VCaP (cell line): ENCODE measurements at regions not wholly inside any gene's neighbourhood (a gene's known extent, or its start where the extent isn't known, plus 50 kb on each side); places are given as distances from the start of the nearest gene placed in this dataset.
"Not testable (repeated sequence)": the region's sequence is repeated elsewhere in the genome, so short reads cannot be mapped to it uniquely, and the experiment has no call there.

Source experiments
- H3K27ac ChIP-seq: fragments of 450-650 bp; 2 replicates; pipeline ENCODE4 v1.5.1; 2017
- TF ChIP-seq, protein P1 (sequence below): fragments of 450-650 bp; conservative IDR thresholded peaks from 2 replicates; pipeline ENCODE4 v1.5.1; 2017; ENCODE audit warnings: mild to moderate bottlenecking, moderate library complexity

- H3K27ac ChIP-seq = no peak overlapping the region
- TF ChIP-seq, protein P1, sequence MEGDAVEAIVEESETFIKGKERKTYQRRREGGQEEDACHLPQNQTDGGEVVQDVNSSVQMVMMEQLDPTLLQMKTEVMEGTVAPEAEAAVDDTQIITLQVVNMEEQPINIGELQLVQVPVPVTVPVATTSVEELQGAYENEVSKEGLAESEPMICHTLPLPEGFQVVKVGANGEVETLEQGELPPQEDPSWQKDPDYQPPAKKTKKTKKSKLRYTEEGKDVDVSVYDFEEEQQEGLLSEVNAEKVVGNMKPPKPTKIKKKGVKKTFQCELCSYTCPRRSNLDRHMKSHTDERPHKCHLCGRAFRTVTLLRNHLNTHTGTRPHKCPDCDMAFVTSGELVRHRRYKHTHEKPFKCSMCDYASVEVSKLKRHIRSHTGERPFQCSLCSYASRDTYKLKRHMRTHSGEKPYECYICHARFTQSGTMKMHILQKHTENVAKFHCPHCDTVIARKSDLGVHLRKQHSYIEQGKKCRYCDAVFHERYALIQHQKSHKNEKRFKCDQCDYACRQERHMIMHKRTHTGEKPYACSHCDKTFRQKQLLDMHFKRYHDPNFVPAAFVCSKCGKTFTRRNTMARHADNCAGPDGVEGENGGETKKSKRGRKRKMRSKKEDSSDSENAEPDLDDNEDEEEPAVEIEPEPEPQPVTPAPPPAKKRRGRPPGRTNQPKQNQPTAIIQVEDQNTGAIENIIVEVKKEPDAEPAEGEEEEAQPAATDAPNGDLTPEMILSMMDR = no peak
Observed at GRCh38 chr9:117938086-117938485, 233.9 kb downstream of the TLR4 start.

DNA sequence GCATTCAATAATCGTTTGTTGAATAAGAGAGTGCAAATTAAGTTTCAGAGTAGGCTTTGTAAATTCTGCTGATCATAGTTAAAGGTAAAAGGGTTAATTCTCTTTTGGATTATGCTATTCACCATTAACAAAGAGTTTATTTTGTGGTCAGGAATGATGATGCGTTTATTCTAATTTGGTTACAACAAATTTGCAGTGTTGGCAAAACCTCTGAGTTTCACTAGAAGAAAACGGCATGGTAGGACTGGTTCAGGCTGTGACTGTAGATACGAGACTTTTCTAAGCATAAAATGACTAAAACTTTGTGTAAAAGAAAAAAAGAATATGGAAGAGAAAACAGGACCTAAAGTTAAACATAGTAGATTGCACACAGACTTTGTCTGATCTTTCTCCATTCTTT lies 234.7 kb downstream of the TLR4 start:
- TF ChIP-seq, protein P1 = no peak
- no peak overlapping the region for H3K27ac ChIP-seq

- not testable (repeated sequence) for H3K27ac ChIP-seq
Observed at GRCh38 chr9:117944750-117945149, 240.5 kb downstream of the TLR4 start.

DNA sequence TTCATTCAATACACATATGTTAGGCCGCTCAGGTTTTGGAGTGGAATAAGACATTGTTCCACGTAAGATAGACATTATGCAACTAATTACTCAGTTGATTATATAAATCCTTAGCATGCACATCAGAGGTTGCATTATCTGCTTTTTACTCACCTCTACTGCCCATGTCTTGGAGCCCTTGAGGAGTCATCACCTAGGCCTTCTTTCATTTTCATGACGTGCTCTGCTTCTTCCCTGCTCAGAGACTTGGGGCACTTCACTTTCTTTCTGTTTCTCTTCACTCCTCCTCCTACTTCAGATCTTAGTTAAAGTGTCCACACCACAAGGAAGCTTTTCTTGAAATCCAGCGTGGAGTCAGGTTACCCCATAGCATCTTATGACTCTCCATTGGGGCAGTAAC lies 241.1 kb downstream of the TLR4 start:
- TF ChIP-seq, protein P1 = no peak

DNA sequence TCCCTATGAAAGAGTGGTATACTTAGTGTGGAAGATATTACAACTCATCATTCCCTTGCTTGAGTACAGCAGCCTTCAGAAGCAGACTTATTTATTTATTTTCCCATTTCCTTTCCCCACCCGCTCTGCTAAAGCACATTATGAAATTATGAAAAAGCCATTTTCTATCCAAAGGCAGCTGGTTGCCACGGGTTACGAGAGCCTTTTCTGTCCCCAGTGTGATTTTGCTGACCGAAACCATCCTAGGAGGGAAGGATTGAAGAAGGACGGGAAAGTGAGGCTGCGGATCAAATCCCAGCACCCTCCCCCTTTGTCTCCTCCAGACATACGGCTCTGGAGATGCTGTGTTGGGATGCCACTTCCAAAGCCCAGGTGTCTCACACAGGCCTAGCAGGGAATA lies 246.9 kb downstream of the TLR4 start:
- H3K27ac ChIP-seq = no peak overlapping the region
- TF ChIP-seq, protein P1 = no peak

More for the DNA sequence above, 241.1 kb downstream of the TLR4 start:
- no peak overlapping the region; the same call in 1 of the 2 replicates for H3K27ac ChIP-seq

DNA sequence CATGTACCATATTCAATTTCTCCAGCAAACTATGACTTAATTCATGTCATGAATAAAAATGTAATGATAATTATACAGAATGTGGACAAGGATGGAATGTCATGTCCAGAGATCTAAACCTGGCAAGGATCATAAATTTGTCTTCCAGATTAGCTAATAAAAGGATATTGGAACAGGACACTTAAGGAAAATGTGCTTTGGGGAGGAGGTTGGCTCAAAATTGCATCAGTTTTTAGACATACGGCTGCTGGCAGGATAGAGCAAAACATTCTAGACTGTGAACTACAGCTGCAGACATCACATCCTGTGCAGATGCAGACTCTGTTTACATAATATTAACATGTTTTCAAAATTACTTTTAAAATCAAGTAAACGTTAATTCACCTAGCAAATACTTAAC lies 248.4 kb downstream of the TLR4 start:
- TF ChIP-seq, protein P1 = no peak
- peak overlapping the region; percentile 5; the same call in 1 of the 2 replicates for H3K27ac ChIP-seq

GRCh38 chr9:117957267-117957666 lies 253.1 kb downstream of the TLR4 start:
- peak overlapping the region; percentile 90 for H3K27ac ChIP-seq
- TF ChIP-seq, protein P1 = no peak

DNA sequence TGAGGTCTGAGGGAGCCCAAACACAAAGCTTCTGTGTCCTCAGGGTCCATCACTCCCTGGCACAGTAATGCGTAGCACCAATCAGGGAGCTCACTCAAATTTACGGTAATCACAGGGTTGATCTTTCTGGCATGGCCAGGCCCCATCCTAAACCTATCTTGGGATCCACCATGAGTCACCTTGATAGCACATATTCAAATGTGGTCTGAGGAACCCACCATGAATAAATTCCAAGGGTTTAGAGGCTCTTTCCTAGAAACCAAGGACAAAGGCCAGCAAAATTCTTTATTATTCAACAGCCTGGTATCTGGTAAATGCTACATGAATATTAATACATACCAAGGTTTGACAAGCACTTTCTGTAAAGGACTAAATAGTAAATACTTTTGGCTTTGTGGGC lies 254.5 kb downstream of the TLR4 start:
- TF ChIP-seq, protein P1 = no peak

More for the DNA sequence above, 254.5 kb downstream of the TLR4 start:
- peak overlapping the region; percentile 90; the same call in 1 of the 2 replicates for H3K27ac ChIP-seq
